ENCODE measurements at regions not wholly inside any gene's neighbourhood (a gene's known extent, or its start where the extent isn't known, plus 50 kb on each side); places are given as distances from the start of the nearest gene placed in this dataset.
A peak's percentile ranks its signal among the peaks of the same experiment; 100 is the strongest.
"Not testable (repeated sequence)": the region's sequence is repeated elsewhere in the genome, so short reads cannot be mapped to it uniquely, and the experiment has no call there.

- Histone ChIP-seq H3K27ac (no peak overlapping the region), H3K4me3 (no peak overlapping the region)
Observed at GRCh38 chr3:112765531-112765930, 81.1 kb downstream of the CD200R1L start.

- no peak overlapping the region for H3K27ac ChIP-seq
- H3K4me3 ChIP-seq: no peak overlapping the region
Observed at GRCh38 chr3:112763258-112763657, 83.4 kb downstream of the CD200R1L start.

GRCh38 chr3:112761062-112761638, 85.5 kb downstream of the CD200R1L start:
- no peak overlapping the region for H3K4me3 ChIP-seq
- H3K27ac ChIP-seq: no peak overlapping the region

- no peak overlapping the region for H3K4me3 ChIP-seq
- H3K27ac ChIP-seq: no peak overlapping the region
Observed at GRCh38 chr3:112759681-112760080, 87.0 kb downstream of the CD200R1L start.

- Histone ChIP-seq H3K27ac (no peak overlapping the region), H3K4me3 (no peak overlapping the region)
Observed at GRCh38 chr3:112759210-112759609, 87.5 kb downstream of the CD200R1L start.

- Histone ChIP-seq H3K27ac (no peak overlapping the region), H3K4me3 (no peak overlapping the region)
Observed at GRCh38 chr3:112757197-112757596, 89.5 kb downstream of the CD200R1L start.

- Histone ChIP-seq H3K4me3 (no peak overlapping the region), H3K27ac (peak overlapping the region in 1 of 21 experiments; percentile 3)
Observed at GRCh38 chr3:112755845-112756613, 90.6 kb downstream of the CD200R1L start.

GRCh38 chr3:112755046-112755445, 91.6 kb downstream of the CD200R1L start:
- H3K27ac ChIP-seq, H3K4me3 ChIP-seq: not testable (repeated sequence)

- Histone ChIP-seq H3K27ac (peak overlapping the region in 1 of 21 experiments; percentile 29), H3K4me3 (no peak overlapping the region)
Observed at GRCh38 chr3:112751564-112752512, 94.8 kb downstream of the CD200R1L start.

GRCh38 chr3:112751061-112751460, 95.6 kb downstream of the CD200R1L start:
- H3K4me3 ChIP-seq: no peak overlapping the region
- no peak overlapping the region for H3K27ac ChIP-seq

GRCh38 chr3:112747624-112748023, 99.0 kb downstream of the CD200R1L start:
- Histone ChIP-seq H3K27ac (peak overlapping the region in 2 of 21 experiments; percentile 4 to 51), H3K4me3 (no peak overlapping the region)

GRCh38 chr3:112746675-112747280, 99.9 kb downstream of the CD200R1L start:
- no peak overlapping the region for H3K4me3 ChIP-seq
- peak overlapping the region in 1 of 21 experiments; percentile 51 for H3K27ac ChIP-seq

- no peak overlapping the region for H3K4me3 ChIP-seq
- H3K27ac ChIP-seq: peak overlapping the region in 2 of 21 experiments; percentile 11 to 16
Observed at GRCh38 chr3:112745567-112746248, 101.0 kb downstream of the CD200R1L start.

- Histone ChIP-seq H3K4me3 (no peak overlapping the region), H3K27ac (peak overlapping the region in 6 of 21 experiments; percentile 5 to 39 (median 14))
Observed at GRCh38 chr3:112744825-112745566, 101.7 kb downstream of the CD200R1L start.

GRCh38 chr3:112744106-112744505, 102.6 kb downstream of the CD200R1L start:
- H3K27ac ChIP-seq: peak overlapping the region in 2 of 21 experiments; percentile 5 to 17
- H3K4me3 ChIP-seq: no peak overlapping the region

GRCh38 chr3:112742934-112743333, 102.0 kb upstream of the CCDC80 start:
- H3K27ac ChIP-seq: no peak overlapping the region
- no peak overlapping the region for H3K4me3 ChIP-seq

GRCh38 chr3:112741983-112742382, 101.0 kb upstream of the CCDC80 start:
- no peak overlapping the region for H3K4me3 ChIP-seq
- H3K27ac ChIP-seq: peak overlapping the region in 1 of 21 experiments; percentile 65

GRCh38 chr3:112740835-112741234, 99.9 kb upstream of the CCDC80 start:
- Histone ChIP-seq H3K27ac (peak overlapping the region in 3 of 21 experiments; percentile 18 to 65 (median 27)), H3K4me3 (no peak overlapping the region)
